Left ventricle myocardium superior (tissue), 1 donor: ENCODE measurements at regions not wholly inside any gene's neighbourhood (a gene's known extent, or its start where the extent isn't known, plus 50 kb on each side); places are given as distances from the start of the nearest gene placed in this dataset.
A peak's percentile ranks its signal among the peaks of the same experiment; 100 is the strongest.

Experiments used
- ATAC-seq: fragments of 200-7000 bp; cut with Tn5 transposase; one replicate; pipeline ENCODE4 v1.9.1; 2020; ENCODE audit warnings: mild to moderate bottlenecking, moderate library complexity
- DNase-seq: peaks from one replicate; pipeline ENCODE4 v3.0.0-alpha.2; 2020
- intact Hi-C: fragments of 100-400 bp; cut with micrococcal nuclease; formaldehyde crosslinking; loops from one replicate; pipeline ENCODE4 v1.11.0; 2022
- donor health status: DM: no; HTN: yes; CAD: no; lungs with severe emphysema.

GRCh38 chr15:47405365-47406162 lies 311.7 kb upstream of the SEMA6D start:
- ATAC-seq (no peak), DNase-seq (no peak)
- intact Hi-C loops = no loop called here

- DNase-seq (no peak), ATAC-seq (no peak)
- intact Hi-C loops = no loop called here
These were observed 309.6 kb upstream of the SEMA6D start for GRCh38 chr15:47407692-47408091.

- intact Hi-C loops = no loop called here
- no peak for DNase-seq
- ATAC-seq = peak; percentile 75
These were observed 308.3 kb upstream of the SEMA6D start for GRCh38 chr15:47409038-47409437.

GRCh38 chr15:47409600-47409999 lies 307.7 kb upstream of the SEMA6D start:
- ATAC-seq = no peak
- intact Hi-C loops = no loop called here
- DNase-seq = no peak

GRCh38 chr15:47410247-47410646 lies 307.1 kb upstream of the SEMA6D start:
- no peak for DNase-seq
- no peak for ATAC-seq
- intact Hi-C loops = no loop called here

GRCh38 chr15:47411733-47412132 lies 305.6 kb upstream of the SEMA6D start:
- ATAC-seq (no peak), DNase-seq (no peak)
- intact Hi-C loops = no loop called here

GRCh38 chr15:47412136-47412535 lies 305.2 kb upstream of the SEMA6D start:
- no peak for DNase-seq
- ATAC-seq = no peak
- intact Hi-C loops = no loop called here

GRCh38 chr15:47412802-47413201 lies 304.5 kb upstream of the SEMA6D start:
- ATAC-seq (no peak), DNase-seq (no peak)
- intact Hi-C loops = no loop called here

- intact Hi-C loops = no loop called here
- no peak for ATAC-seq
- DNase-seq = no peak
These were observed 303.1 kb upstream of the SEMA6D start for GRCh38 chr15:47414207-47414606.

GRCh38 chr15:47415539-47415971 lies 301.8 kb upstream of the SEMA6D start:
- ATAC-seq (no peak), DNase-seq (no peak)
- intact Hi-C loops = no loop called here

GRCh38 chr15:47422881-47423665 lies 294.2 kb upstream of the SEMA6D start:
- DNase-seq (no peak), ATAC-seq (no peak)
- intact Hi-C loops = no loop called here

GRCh38 chr15:47427463-47427862 lies 289.8 kb upstream of the SEMA6D start:
- ATAC-seq = no peak
- intact Hi-C loops = no loop called here
- no peak for DNase-seq

- intact Hi-C loops = no loop called here
These were observed 287.9 kb upstream of the SEMA6D start for GRCh38 chr15:47429376-47429775.

GRCh38 chr15:47431501-47431900 lies 285.8 kb upstream of the SEMA6D start:
- ATAC-seq = no peak
- intact Hi-C loops = no loop called here
- no peak for DNase-seq

More at GRCh38 chr15:47429376-47429775, 287.9 kb upstream of the SEMA6D start:
- no peak for ATAC-seq
- DNase-seq = no peak

GRCh38 chr15:47432826-47433225 lies 284.5 kb upstream of the SEMA6D start:
- ATAC-seq = no peak

GRCh38 chr15:47434596-47434995 lies 282.7 kb upstream of the SEMA6D start:
- DNase-seq = no peak
- ATAC-seq = no peak
- intact Hi-C loops = no loop called here

More at GRCh38 chr15:47432826-47433225, 284.5 kb upstream of the SEMA6D start:
- intact Hi-C loops = no loop called here
- no peak for DNase-seq

- no peak for DNase-seq
- intact Hi-C loops = no loop called here
- no peak for ATAC-seq
These were observed 279.8 kb upstream of the SEMA6D start for GRCh38 chr15:47437491-47437890.

GRCh38 chr15:47439146-47440111 lies 277.9 kb upstream of the SEMA6D start:
- no peak for ATAC-seq
- DNase-seq = no peak
- intact Hi-C loops = no loop called here

- ATAC-seq (no peak), DNase-seq (no peak)
- intact Hi-C loops = no loop called here
These were observed 274.9 kb upstream of the SEMA6D start for GRCh38 chr15:47442371-47442770.
